ELR (cell line): ENCODE measurements at regions not wholly inside any gene's neighbourhood (a gene's known extent, or its start where the extent isn't known, plus 50 kb on each side); places are given as distances from the start of the nearest gene placed in this dataset.

Experiments used
- DNase-seq: peaks from one replicate; pipeline ENCODE4 v3.0.0-alpha.2; 2015; ENCODE audit warnings: low read depth

DNA sequence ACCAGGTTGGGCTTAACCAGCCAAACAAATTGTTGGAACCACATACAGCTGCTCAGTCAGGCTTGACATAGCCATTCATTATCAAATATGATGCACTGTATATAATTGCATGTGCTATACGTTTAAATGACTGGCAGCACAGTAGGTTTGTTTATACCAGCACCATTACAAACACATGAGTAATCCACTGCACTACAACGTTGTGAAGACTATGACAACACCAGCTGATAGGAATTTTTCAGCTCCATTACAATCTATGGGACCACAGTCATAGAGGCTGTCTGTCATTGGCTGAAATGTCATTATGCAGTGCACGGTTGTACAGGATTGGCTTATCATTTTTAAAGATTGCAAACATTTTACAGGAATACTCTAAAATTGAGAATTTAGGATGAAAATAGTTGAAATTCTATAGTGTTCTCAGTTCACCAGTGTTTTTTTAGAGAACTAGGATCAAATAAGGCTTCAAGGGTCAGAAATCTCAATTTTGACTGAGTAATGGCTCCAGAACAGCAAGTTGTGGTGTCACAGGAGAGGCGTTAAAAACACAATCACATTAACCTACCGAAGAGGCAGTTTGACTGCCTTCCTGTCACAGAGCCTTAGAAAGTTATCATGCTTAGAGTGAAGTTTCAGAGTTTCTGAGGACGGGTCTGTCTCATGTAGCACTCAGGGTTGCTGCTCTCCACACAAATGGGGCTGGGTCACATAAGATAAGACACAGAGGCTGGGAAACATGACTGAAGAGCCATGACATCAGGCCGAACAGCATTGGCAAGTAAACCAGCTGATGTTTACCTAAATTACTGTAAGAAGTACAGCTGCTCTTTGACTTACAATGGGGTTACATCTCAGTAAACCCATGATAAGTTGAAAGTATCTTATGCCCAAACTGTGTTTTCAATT is 60.7 kb upstream of the SMLR1 start:
- DNase-seq: peak; percentile 75

DNA sequence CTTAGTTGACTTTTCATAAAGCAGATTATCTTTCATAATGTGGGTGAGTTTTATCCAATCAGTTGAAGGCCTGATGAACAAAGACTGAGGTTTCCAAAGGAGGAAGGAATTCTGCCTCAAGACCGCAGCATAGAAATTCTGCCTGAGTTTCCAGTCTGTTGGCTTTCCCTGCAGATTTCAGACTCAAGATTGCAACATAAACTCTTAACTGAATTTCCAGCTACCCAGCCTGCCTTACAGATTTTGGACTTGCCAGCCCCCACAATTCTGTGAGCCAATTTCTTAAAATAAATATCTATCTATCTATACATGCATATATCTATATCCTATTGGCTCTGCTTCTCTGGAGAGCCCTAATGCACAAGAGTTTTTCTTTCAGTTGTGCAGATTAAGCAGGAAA is 57.3 kb upstream of the SMLR1 start:
- no peak for DNase-seq

DNA sequence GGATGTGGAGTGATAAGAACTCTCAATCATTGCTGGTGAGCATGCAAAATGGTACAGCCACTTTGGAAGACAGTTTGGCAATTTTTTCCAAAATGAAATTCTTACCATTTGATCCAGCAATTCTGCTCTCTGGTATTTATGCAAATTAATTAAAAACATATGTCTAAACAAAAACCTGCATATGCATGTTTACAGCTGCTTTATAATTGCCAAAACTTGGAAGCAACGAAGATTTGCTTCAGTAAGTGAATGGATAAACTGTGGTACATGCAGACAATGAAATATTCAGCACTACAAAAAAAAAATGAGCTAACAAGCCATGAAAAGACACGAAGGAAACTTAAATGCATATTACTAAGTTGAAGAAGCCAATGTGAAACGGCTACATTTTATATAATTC is 55.5 kb upstream of the SMLR1 start:
- DNase-seq: no peak

DNA sequence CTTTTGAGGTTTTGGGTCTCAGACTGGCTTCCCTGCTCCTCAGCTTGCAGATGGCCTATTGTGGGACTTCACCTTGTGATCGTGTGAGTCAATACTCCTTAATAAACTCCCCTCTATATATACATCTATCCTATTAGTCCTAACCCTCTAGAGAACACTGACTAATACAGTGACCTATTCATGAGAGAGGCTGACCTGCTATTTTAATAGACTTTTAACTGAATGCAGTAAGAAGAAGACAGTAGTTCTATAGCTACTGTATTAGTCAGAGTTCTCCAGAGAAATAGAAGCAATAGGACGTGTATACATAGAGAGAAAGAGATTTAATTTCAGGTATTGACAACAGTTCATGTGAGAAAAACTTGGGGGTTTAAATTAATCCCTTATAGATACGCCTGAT is 53.3 kb upstream of the SMLR1 start:
- DNase-seq: no peak

DNA sequence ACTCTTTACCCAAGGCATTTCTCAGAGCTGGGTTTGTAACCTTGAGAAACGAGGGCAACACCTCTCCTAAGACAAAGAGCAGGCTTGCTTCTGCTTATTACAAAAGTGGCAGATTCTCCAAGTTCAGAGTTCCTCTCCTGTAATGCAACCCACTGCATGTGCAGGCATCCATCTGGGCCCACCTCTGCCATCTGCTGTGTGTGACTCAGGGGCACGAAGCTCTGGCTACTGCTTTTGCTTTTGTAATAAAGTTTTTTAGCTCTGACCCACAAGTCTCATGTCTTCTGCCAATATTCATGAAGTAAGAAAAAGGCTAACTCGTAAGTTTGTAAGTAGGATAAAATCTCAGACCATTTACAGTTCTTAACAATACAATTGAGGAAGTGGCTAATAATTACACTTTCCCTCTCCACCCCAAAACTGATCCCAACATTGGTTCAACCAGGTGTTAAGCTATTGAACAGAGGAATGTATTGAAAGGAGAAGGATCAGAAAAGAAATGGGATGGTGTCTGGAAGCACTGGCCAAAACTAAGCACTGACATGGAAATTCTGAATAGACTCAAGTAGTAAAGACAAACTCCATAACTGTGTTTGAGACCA is 51.7 kb upstream of the SMLR1 start:
- peak; percentile 13 for DNase-seq

DNA sequence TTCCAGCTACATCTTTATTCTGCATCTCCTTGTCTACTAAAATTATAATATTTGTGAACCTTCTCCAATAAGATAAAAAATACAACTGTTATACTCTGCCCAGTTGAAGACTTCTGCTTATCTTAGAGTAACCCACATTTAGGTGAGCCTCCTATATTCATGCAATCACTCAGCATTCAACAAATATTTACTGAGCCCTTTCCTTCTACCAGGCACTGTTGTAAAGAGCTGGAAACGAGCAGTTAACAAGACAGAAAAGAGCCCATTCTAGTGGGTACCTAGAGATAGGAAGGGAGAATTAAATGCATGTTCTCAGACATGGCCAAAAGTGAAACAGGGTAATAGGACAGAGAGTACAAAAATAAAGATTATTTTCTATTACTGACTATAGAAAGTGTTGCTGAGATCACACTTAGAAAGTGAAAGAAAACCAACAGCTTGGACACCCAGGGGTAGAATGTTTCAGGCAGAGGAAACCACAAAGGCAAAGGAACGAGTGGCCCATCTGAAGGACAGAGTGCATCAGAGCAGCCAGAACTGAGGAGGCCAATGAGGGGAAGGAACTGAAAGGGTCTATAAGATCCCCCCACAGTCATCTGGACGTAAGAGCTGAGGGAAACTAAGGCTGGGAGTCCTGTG is 50.8 kb upstream of the SMLR1 start:
- DNase-seq: no peak
